ENCODE measurements at regions not wholly inside any gene's neighbourhood (a gene's known extent, or its start where the extent isn't known, plus 50 kb on each side); places are given as distances from the start of the nearest gene placed in this dataset.

DNA sequence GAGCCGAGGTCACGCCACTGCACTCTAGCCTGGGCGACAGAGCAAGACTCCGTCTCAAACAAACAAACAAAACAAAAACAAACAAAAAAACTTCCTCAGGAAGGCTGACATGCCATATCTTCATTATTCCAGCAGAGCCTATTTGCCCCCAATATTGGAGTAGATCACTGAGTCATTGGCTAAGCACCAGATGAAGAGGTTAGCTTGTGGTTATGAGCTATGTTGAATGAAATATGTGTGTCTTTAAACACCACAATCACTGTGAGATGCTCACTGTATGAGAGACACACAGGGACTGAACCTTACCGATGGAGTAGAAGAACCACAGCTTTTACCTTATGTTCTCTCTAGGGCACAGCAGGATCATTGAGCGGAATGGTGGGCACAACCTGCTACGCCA is 122.1 kb upstream of the EOLA2 start:
- DNase-seq (ENCODE audit: low read depth, low spot score) (no peak), ATAC-seq (no peak)
- ChIA-PET CTCF (no interaction called here), POLR2A (no interaction called here)
- Histone ChIP-seq H3K27me3 (ENCODE audit: control insufficient read depth, insufficient read depth, low read length) (no peaks in the 10 kb centered on the region), H3K36me3 (ENCODE audit: control insufficient read depth, insufficient read depth, low read length) (no peaks in the 10 kb centered on the region), H3K27ac (ENCODE audit: low read length) (no peak overlapping the region), H3K4me1 (ENCODE audit: control insufficient read depth, insufficient read depth, low read length) (no peaks in the 10 kb centered on the region), H3K9me3 (ENCODE audit: control insufficient read depth, insufficient read depth, low read depth, low read length) (no peaks in the 10 kb centered on the region), H3K4me3 (ENCODE audit: low read depth in 2 of 2, low read length in 2 of 2) (no peak overlapping the region)
- TF ChIP-seq, protein P1, sequence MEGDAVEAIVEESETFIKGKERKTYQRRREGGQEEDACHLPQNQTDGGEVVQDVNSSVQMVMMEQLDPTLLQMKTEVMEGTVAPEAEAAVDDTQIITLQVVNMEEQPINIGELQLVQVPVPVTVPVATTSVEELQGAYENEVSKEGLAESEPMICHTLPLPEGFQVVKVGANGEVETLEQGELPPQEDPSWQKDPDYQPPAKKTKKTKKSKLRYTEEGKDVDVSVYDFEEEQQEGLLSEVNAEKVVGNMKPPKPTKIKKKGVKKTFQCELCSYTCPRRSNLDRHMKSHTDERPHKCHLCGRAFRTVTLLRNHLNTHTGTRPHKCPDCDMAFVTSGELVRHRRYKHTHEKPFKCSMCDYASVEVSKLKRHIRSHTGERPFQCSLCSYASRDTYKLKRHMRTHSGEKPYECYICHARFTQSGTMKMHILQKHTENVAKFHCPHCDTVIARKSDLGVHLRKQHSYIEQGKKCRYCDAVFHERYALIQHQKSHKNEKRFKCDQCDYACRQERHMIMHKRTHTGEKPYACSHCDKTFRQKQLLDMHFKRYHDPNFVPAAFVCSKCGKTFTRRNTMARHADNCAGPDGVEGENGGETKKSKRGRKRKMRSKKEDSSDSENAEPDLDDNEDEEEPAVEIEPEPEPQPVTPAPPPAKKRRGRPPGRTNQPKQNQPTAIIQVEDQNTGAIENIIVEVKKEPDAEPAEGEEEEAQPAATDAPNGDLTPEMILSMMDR (IDR thresholded peaks at IDR 0.05) = no peak
- TF ChIP-seq SIN3A (IDR thresholded peaks at IDR 0.05; ENCODE audit: borderline replicate concordance, insufficient read depth, low read depth, low read length) (no peak), POLR2AphosphoS5 (IDR thresholded peaks at IDR 0.05; ENCODE audit: low read depth, low read length) (no peak), TCF7L2 (IDR thresholded peaks at IDR 0.05; ENCODE audit: low read depth, low read length) (no peak)
- TF ChIP-seq, protein P2, sequence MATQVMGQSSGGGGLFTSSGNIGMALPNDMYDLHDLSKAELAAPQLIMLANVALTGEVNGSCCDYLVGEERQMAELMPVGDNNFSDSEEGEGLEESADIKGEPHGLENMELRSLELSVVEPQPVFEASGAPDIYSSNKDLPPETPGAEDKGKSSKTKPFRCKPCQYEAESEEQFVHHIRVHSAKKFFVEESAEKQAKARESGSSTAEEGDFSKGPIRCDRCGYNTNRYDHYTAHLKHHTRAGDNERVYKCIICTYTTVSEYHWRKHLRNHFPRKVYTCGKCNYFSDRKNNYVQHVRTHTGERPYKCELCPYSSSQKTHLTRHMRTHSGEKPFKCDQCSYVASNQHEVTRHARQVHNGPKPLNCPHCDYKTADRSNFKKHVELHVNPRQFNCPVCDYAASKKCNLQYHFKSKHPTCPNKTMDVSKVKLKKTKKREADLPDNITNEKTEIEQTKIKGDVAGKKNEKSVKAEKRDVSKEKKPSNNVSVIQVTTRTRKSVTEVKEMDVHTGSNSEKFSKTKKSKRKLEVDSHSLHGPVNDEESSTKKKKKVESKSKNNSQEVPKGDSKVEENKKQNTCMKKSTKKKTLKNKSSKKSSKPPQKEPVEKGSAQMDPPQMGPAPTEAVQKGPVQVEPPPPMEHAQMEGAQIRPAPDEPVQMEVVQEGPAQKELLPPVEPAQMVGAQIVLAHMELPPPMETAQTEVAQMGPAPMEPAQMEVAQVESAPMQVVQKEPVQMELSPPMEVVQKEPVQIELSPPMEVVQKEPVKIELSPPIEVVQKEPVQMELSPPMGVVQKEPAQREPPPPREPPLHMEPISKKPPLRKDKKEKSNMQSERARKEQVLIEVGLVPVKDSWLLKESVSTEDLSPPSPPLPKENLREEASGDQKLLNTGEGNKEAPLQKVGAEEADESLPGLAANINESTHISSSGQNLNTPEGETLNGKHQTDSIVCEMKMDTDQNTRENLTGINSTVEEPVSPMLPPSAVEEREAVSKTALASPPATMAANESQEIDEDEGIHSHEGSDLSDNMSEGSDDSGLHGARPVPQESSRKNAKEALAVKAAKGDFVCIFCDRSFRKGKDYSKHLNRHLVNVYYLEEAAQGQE (IDR thresholded peaks at IDR 0.05; ENCODE audit: insufficient read depth in 1 of 2, low read depth in 2 of 2, low read length in 1 of 2) = no peak
- BruUV-seq (replicated peaks) = no TSS peak
- intact Hi-C loops (cut with micrococcal nuclease; ENCODE audit: unreplicated experiment) (no loop called here), in situ Hi-C loops (cut with HindIII; ENCODE audit: low pct_unique_long_range_greater_than_20kb, low sequenced_read_pairs) (no loop called here)

DNA sequence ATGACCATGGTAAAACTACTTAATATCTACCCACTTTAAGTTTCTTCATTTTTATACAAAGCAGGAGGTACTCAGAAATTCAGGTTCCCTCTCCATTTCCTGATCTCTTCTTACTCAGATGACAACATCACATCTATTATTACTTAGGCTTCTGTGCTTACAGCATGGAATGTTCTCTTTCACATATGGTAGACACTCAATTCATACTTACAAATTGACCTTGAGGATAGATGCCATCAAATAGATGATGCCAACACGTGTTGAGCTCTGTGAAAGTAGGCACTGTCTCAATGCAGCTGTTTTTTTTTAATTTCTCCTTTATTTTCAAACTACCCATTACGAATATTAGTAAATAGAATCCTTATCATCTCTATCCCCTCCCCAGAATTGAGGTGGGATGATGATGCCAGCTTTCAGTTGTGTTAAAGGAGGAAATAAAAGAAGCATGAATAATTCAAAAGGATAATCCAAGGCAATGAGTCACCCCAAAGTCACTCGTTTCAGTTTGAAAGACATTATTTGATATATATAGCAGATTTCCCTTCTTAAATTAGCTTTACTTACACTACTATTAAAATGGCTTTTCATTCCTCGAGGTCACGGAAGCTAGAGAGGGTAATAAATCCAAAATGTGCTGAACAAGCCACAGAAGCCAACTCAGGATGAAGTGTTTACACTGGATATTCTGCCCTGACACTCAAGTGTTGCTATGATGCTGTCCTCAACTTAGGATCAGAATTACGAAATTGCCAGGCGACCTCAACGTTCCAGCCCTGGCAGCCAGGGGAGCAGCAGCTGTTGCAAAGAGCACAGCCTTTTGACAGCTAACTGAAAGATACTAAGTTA is 124.2 kb upstream of the EOLA2 start:
- ATAC-seq = no peak
- CTCF ChIA-PET = no interaction called here

DNA sequence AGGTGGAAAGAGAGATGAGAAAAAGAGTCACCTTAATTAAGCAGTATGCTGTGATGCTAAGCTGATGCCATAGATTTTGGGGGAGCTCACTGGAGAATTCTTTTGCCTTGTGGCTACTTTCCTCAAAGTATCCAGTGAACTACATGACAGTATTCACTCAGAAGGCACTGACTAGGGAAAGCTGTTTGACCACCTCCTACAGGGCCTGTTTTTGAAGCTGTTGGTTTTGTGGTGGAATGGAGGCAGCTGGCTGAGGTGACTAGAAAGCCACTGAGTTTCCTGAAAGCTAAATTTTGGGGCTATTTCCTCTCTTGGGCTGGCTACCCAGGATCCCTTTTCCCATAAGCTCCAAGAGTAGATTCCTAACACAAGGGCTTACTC is 124.8 kb upstream of the EOLA2 start:
- intact Hi-C loops (cut with micrococcal nuclease; ENCODE audit: unreplicated experiment) = no loop called here
- TF ChIP-seq POLR2AphosphoS5 (IDR thresholded peaks at IDR 0.05; ENCODE audit: low read depth, low read length) = no peak
- TF ChIP-seq TCF7L2 (IDR thresholded peaks at IDR 0.05; ENCODE audit: low read depth, low read length) = no peak
- TF ChIP-seq, protein P2 (IDR thresholded peaks at IDR 0.05; ENCODE audit: insufficient read depth in 1 of 2, low read depth in 2 of 2, low read length in 1 of 2) = no peak
- TF ChIP-seq, protein P1 (IDR thresholded peaks at IDR 0.05) = no peak
- no peak for TF ChIP-seq SIN3A (IDR thresholded peaks at IDR 0.05; ENCODE audit: borderline replicate concordance, insufficient read depth, low read depth, low read length)

More for the DNA sequence above, 124.2 kb upstream of the EOLA2 start:
- TF ChIP-seq TCF7L2 (IDR thresholded peaks at IDR 0.05; ENCODE audit: low read depth, low read length) = no peak
- TF ChIP-seq SIN3A (IDR thresholded peaks at IDR 0.05; ENCODE audit: borderline replicate concordance, insufficient read depth, low read depth, low read length) = no peak
- BruUV-seq (replicated peaks) = no TSS peak
- H3K4me3 ChIP-seq (ENCODE audit: low read depth in 2 of 2, low read length in 2 of 2) = no peak overlapping the region
- intact Hi-C loops (cut with micrococcal nuclease; ENCODE audit: unreplicated experiment) = no loop called here
- no peaks in the 10 kb centered on the region for H3K9me3 ChIP-seq (ENCODE audit: control insufficient read depth, insufficient read depth, low read depth, low read length)
- H3K27me3 ChIP-seq (ENCODE audit: control insufficient read depth, insufficient read depth, low read length) = no peaks in the 10 kb centered on the region
- H3K27ac ChIP-seq (ENCODE audit: low read length) = no peak overlapping the region
- in situ Hi-C loops (cut with HindIII; ENCODE audit: low pct_unique_long_range_greater_than_20kb, low sequenced_read_pairs) = no loop called here
- H3K36me3 ChIP-seq (ENCODE audit: control insufficient read depth, insufficient read depth, low read length) = no peaks in the 10 kb centered on the region
- POLR2A ChIA-PET = interaction anchor here (0.6 kb wide), 1 partner anchor 179 kb away, joined by 9 read pairs; no protein-coding TSS in a partner anchor
- no peaks in the 10 kb centered on the region for H3K4me1 ChIP-seq (ENCODE audit: control insufficient read depth, insufficient read depth, low read length)
- no peak for DNase-seq (ENCODE audit: low read depth, low spot score)

More for the DNA sequence above, 124.8 kb upstream of the EOLA2 start:
- BruUV-seq (replicated peaks) = no TSS peak
- no peaks in the 10 kb centered on the region for H3K27me3 ChIP-seq (ENCODE audit: control insufficient read depth, insufficient read depth, low read length)
- ATAC-seq (no peak), DNase-seq (ENCODE audit: low read depth, low spot score) (no peak)
- CTCF ChIA-PET = no interaction called here
- in situ Hi-C loops (cut with HindIII; ENCODE audit: low pct_unique_long_range_greater_than_20kb, low sequenced_read_pairs) = no loop called here
- no peak overlapping the region for H3K4me3 ChIP-seq (ENCODE audit: low read depth in 2 of 2, low read length in 2 of 2)
- POLR2A ChIA-PET = interaction anchor here (0.6 kb wide), 1 partner anchor 179 kb away, joined by 9 read pairs; no protein-coding TSS in a partner anchor
- no peaks in the 10 kb centered on the region for H3K4me1 ChIP-seq (ENCODE audit: control insufficient read depth, insufficient read depth, low read length)
- H3K27ac ChIP-seq (ENCODE audit: low read length) = no peak overlapping the region
- no peaks in the 10 kb centered on the region for H3K9me3 ChIP-seq (ENCODE audit: control insufficient read depth, insufficient read depth, low read depth, low read length)
- no peaks in the 10 kb centered on the region for H3K36me3 ChIP-seq (ENCODE audit: control insufficient read depth, insufficient read depth, low read length)

All from Panc1 (cell line).